ENCODE measurements at regions not wholly inside any gene's neighbourhood (a gene's known extent, or its start where the extent isn't known, plus 50 kb on each side); places are given as distances from the start of the nearest gene placed in this dataset.

- TF ChIP-seq GATA3 (IDR thresholded peaks at IDR 0.05; ENCODE audit: low read depth, low read length) (no peak), GATA2 (IDR thresholded peaks at IDR 0.05; ENCODE audit: low read depth, low read length) (no peak)
Measured at GRCh38 chr12:115870510-115870909, 407.0 kb downstream of the MED13L start.
